Karpas-422 (cell line): ENCODE measurements at regions not wholly inside any gene's neighbourhood (a gene's known extent, or its start where the extent isn't known, plus 50 kb on each side); places are given as distances from the start of the nearest gene placed in this dataset.
"Not testable (repeated sequence)": the region's sequence is repeated elsewhere in the genome, so short reads cannot be mapped to it uniquely, and the experiment has no call there.

Experiments used
- DNase-seq: peaks from one replicate; pipeline ENCODE4 v3.0.0-alpha.2; 2015
- H2AFZ ChIP-seq: fragments of 200-600 bp; sonication (generic); 2 replicates; pipeline ENCODE4 v1.6.1; 2014; ENCODE audit warnings: antibody characterized with exemption, low read length, mixed read lengths
- H3K27ac ChIP-seq: fragments of 200-600 bp; sonication (generic); 2 replicates; pipeline ENCODE4 v1.5.1; 2014; ENCODE audit warnings: mild to moderate bottlenecking, low read length, moderate library complexity
- H3K27me3 ChIP-seq: fragments of 200-600 bp; sonication (generic); 2 replicates; pipeline ENCODE4 v1.6.1; 2014; ENCODE audit warnings: low read length, mixed read lengths
- H3K36me3 ChIP-seq: fragments of 200-600 bp; sonication (generic); 2 replicates; pipeline ENCODE4 v1.6.1; 2014; ENCODE audit warnings: low read length, mixed read lengths; ENCODE audit not compliant: insufficient read depth
- H3K4me1 ChIP-seq: fragments of 200-600 bp; sonication (generic); 2 replicates; pipeline ENCODE4 v1.6.1; 2014; ENCODE audit warnings: mild to moderate bottlenecking, low read length, mixed read lengths
- H3K4me2 ChIP-seq: fragments of 200-600 bp; sonication (generic); 2 replicates; pipeline ENCODE4 v1.6.1; 2014; ENCODE audit warnings: low read length, low read depth, mild to moderate bottlenecking; ENCODE audit not compliant: poor library complexity, severe bottlenecking
- H3K4me3 ChIP-seq: fragments of 200-600 bp; sonication (generic); 2 replicates; pipeline ENCODE4 v1.5.1; 2014; ENCODE audit warnings: mild to moderate bottlenecking, antibody characterized with exemption, low read length, mixed read lengths
- H3K79me2 ChIP-seq: fragments of 200-600 bp; sonication (generic); 2 replicates; pipeline ENCODE4 v1.6.1; 2014; ENCODE audit warnings: mild to moderate bottlenecking, low read length, mixed read lengths
- H3K9ac ChIP-seq: fragments of 200-600 bp; sonication (generic); 2 replicates; pipeline ENCODE4 v1.6.0; 2014; ENCODE audit warnings: low read length
- H3K9me2 ChIP-seq: fragments of 200-600 bp; sonication (generic), shearing (Covaris generic); replicated peaks from 2 replicates; pipeline ENCODE4 v1.6.0; 2014; ENCODE audit warnings: mild to moderate bottlenecking, low read length, moderate library complexity; ENCODE audit not compliant: insufficient read depth
- H3K9me3 ChIP-seq: fragments of 300-700, 200-600 bp; sonication (generic); 2 replicates; pipeline ENCODE4 v1.6.1; 2014; ENCODE audit warnings: low read length, mixed read lengths
- H4K20me1 ChIP-seq: fragments of 200-600 bp; sonication (generic); 2 replicates; pipeline ENCODE4 v1.6.1; 2014; ENCODE audit warnings: mild to moderate bottlenecking, antibody characterized with exemption, low read length, low read depth; ENCODE audit not compliant: insufficient read depth

DNA sequence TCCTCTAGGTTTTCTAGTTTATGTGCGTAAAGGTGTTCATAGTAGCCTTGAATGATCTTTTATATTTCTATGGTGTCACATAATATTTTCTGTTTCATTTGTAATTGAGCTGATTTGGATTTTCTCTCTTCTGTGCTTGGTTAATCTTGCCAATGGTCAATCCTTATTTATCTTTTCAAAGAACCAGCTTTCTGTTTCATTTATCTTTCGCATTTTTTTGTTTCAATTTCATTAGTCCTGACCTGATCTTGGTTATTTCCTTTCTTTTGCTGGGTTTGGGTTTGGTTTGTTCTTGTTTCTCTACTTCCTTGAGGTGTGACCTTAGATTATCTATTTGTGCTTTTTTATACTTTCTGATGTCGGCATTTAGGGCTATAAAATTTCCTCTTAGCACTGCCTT lies 304.4 kb upstream of the CHRM3 start:
- H3K27ac ChIP-seq, H3K9me2 ChIP-seq, H3K79me2 ChIP-seq, H3K4me3 ChIP-seq, H3K4me1 ChIP-seq, H3K4me2 ChIP-seq, H3K9ac ChIP-seq, H3K27me3 ChIP-seq, DNase-seq, H2AFZ ChIP-seq, H3K36me3 ChIP-seq, H4K20me1 ChIP-seq: not testable (repeated sequence)
- H3K9me3 ChIP-seq, result peaks cover 18% of the 10 kb centered on the region

DNA sequence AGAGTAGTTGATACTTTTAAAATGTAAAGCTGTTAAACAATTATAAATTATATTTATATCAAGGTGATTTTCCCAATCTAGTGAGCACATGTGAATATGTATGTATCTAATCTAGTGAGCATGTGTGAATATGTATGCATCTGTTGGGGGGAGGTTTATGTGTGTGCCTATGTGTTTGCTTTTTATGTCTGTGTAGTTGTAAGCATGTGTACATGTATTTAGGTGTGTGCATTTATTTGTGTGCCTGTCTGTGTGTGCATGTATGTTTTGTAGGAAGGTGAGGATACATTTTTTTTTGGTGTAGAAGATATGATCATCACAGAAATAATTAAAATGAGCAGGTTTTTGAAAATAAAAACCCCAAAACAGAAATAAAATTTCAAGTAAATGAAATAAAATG lies 318.9 kb upstream of the CHRM3 start:
- no peaks in the 10 kb centered on the region for H3K4me1 ChIP-seq
- H3K9me2 ChIP-seq, result no peaks in the 10 kb centered on the region
- H2AFZ ChIP-seq, result no peak overlapping the region
- H3K9me3 ChIP-seq, result peaks cover 44% of the 10 kb centered on the region
- no peak for DNase-seq
- H3K79me2 ChIP-seq, result no peaks in the 10 kb centered on the region
- H3K27ac ChIP-seq, result no peak overlapping the region
- no peaks in the 10 kb centered on the region for H3K27me3 ChIP-seq
- H3K36me3 ChIP-seq, result no peaks in the 10 kb centered on the region
- H3K4me2 ChIP-seq, result no peak overlapping the region
- no peak overlapping the region for H3K9ac ChIP-seq
- H4K20me1 ChIP-seq, result no peaks in the 10 kb centered on the region
- H3K4me3 ChIP-seq, result no peak overlapping the region

DNA sequence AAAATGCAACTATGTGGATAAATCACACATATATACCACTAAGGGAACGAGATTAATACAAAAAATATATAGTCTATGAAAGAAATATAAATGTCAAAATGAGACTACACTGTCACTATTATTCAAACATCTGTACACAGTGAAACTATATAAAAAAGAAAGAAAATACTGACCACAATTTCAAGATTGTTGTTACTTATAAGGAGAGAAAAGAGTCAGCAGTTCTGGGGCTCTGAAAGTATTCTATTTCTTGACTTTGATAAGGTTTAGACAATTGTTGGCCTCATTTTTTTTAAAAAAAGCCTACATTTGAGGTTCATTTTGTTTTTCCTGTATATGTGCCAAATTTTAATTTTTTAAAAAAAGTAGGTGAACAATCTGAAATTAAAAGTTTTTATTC lies 319.3 kb upstream of the CHRM3 start:
- H2AFZ ChIP-seq, result no peak overlapping the region
- no peaks in the 10 kb centered on the region for H3K9me2 ChIP-seq
- H3K27me3 ChIP-seq, result no peaks in the 10 kb centered on the region
- H3K36me3 ChIP-seq, result no peaks in the 10 kb centered on the region
- DNase-seq, result no peak
- H3K4me2 ChIP-seq, result no peak overlapping the region
- no peak overlapping the region for H3K9ac ChIP-seq
- no peak overlapping the region for H3K27ac ChIP-seq
- H3K9me3 ChIP-seq, result peaks cover 41% of the 10 kb centered on the region
- H3K4me1 ChIP-seq, result no peaks in the 10 kb centered on the region
- H3K4me3 ChIP-seq, result no peak overlapping the region
- H3K79me2 ChIP-seq, result no peaks in the 10 kb centered on the region
- no peaks in the 10 kb centered on the region for H4K20me1 ChIP-seq

GRCh38 chr1:239061770-239062169 lies 324.6 kb upstream of the CHRM3 start:
- H3K4me2 ChIP-seq, result no peak overlapping the region
- H3K9me3 ChIP-seq, result peaks cover 17% of the 10 kb centered on the region
- H4K20me1 ChIP-seq, result no peaks in the 10 kb centered on the region
- H3K9ac ChIP-seq, result no peak overlapping the region
- H3K27ac ChIP-seq, result no peak overlapping the region
- H3K79me2 ChIP-seq, result no peaks in the 10 kb centered on the region
- H2AFZ ChIP-seq, result no peak overlapping the region
- H3K9me2 ChIP-seq, result no peaks in the 10 kb centered on the region
- no peaks in the 10 kb centered on the region for H3K27me3 ChIP-seq
- H3K4me1 ChIP-seq, result no peaks in the 10 kb centered on the region
- no peak overlapping the region for H3K4me3 ChIP-seq
- no peak for DNase-seq
- no peaks in the 10 kb centered on the region for H3K36me3 ChIP-seq

- Histone ChIP-seq H3K36me3 (no peaks in the 10 kb centered on the region), H3K4me2 (no peak overlapping the region), H3K79me2 (no peaks in the 10 kb centered on the region), H3K4me1 (no peaks in the 10 kb centered on the region), H2AFZ (no peak overlapping the region), H3K9ac (no peak overlapping the region), H3K4me3 (no peak overlapping the region), H3K27me3 (no peaks in the 10 kb centered on the region), H3K9me3 (peaks cover 11% of the 10 kb centered on the region), H3K9me2 (no peaks in the 10 kb centered on the region), H4K20me1 (no peaks in the 10 kb centered on the region), H3K27ac (no peak overlapping the region)
- DNase-seq, result no peak
Measured at GRCh38 chr1:239058190-239058589, 328.2 kb upstream of the CHRM3 start.

DNA sequence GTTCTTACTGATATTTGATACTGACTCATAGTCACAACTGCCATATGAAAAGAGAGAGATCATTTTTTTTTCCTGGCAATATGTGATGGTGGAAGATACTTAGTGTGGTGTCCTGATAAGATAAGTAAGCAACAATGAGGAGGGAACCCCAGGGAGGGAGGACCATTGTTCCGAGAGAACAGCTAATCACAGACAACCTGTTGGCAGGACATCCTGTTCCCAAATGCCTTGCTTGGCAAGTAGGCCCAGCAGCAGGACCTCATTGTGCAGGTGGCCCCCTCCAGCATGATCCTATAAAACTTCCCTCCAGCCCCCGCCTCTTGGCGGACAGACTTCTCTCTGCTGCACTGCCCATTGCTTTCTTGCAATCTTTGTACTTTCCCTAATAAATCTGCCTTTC lies 329.4 kb upstream of the CHRM3 start:
- Histone ChIP-seq H3K27me3 (no peaks in the 10 kb centered on the region), H3K9me3 (peaks cover 10% of the 10 kb centered on the region), H3K36me3 (no peaks in the 10 kb centered on the region), H3K9me2 (no peaks in the 10 kb centered on the region), H3K4me1 (no peaks in the 10 kb centered on the region), H3K4me3 (no peak overlapping the region), H4K20me1 (no peaks in the 10 kb centered on the region), H3K27ac (no peak overlapping the region), H3K79me2 (no peaks in the 10 kb centered on the region), H2AFZ (no peak overlapping the region), H3K4me2 (no peak overlapping the region), H3K9ac (no peak overlapping the region)
- no peak for DNase-seq

GRCh38 chr1:239053279-239053678 lies 333.1 kb upstream of the CHRM3 start:
- H3K9ac ChIP-seq, result no peak overlapping the region
- H3K4me1 ChIP-seq, result no peaks in the 10 kb centered on the region
- H3K36me3 ChIP-seq, result no peaks in the 10 kb centered on the region
- H3K4me3 ChIP-seq, result no peak overlapping the region
- DNase-seq, result no peak
- no peaks in the 10 kb centered on the region for H3K27me3 ChIP-seq
- H3K27ac ChIP-seq, result no peak overlapping the region
- H3K4me2 ChIP-seq, result no peak overlapping the region
- H3K9me3 ChIP-seq, result peaks cover 17% of the 10 kb centered on the region; the same call in 1 of the 2 replicates
- H4K20me1 ChIP-seq, result no peaks in the 10 kb centered on the region
- no peaks in the 10 kb centered on the region for H3K79me2 ChIP-seq
- H2AFZ ChIP-seq, result no peak overlapping the region
- no peaks in the 10 kb centered on the region for H3K9me2 ChIP-seq

DNA sequence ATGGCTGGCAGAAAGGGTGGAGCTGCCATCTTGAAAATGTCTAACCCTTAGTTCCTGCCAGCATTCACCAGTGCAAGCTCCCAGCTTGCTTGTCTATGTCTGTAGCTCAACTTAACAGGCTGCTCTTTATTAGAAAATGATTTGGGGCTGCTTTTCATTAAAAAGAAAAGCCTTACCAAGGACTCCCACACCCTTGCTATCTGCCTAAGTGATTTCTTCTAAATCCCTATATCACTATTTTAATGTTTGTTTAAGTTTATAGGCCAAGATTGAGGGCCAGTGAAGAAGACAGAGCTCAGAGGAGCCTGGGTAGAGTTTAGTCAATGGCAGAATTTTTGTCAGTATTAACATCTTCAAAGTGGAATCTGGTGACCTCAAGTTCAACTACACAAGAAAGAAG lies 336.8 kb upstream of the CHRM3 start:
- H3K4me1 ChIP-seq, result no peaks in the 10 kb centered on the region
- no peak for DNase-seq
- no peaks in the 10 kb centered on the region for H3K27me3 ChIP-seq
- no peaks in the 10 kb centered on the region for H3K9me2 ChIP-seq
- H4K20me1 ChIP-seq, result no peaks in the 10 kb centered on the region
- no peak overlapping the region for H3K27ac ChIP-seq
- no peaks in the 10 kb centered on the region for H3K36me3 ChIP-seq
- no peak overlapping the region for H3K4me3 ChIP-seq
- no peak overlapping the region for H3K4me2 ChIP-seq
- no peaks in the 10 kb centered on the region for H3K79me2 ChIP-seq
- H3K9me3 ChIP-seq, result peaks cover 18% of the 10 kb centered on the region; the same call in 1 of the 2 replicates
- no peak overlapping the region for H2AFZ ChIP-seq
- no peak overlapping the region for H3K9ac ChIP-seq

GRCh38 chr1:239044829-239045228 lies 341.5 kb upstream of the CHRM3 start:
- H3K27ac ChIP-seq, result no peak overlapping the region
- H3K27me3 ChIP-seq, result no peaks in the 10 kb centered on the region
- no peak overlapping the region for H3K4me3 ChIP-seq
- H3K36me3 ChIP-seq, result no peaks in the 10 kb centered on the region
- no peaks in the 10 kb centered on the region for H3K79me2 ChIP-seq
- no peak for DNase-seq
- no peak overlapping the region for H2AFZ ChIP-seq
- H3K4me2 ChIP-seq, result no peak overlapping the region
- no peaks in the 10 kb centered on the region for H3K4me1 ChIP-seq
- no peaks in the 10 kb centered on the region for H4K20me1 ChIP-seq
- H3K9me2 ChIP-seq, result no peaks in the 10 kb centered on the region
- no peak overlapping the region for H3K9ac ChIP-seq
- peaks cover 12% of the 10 kb centered on the region; the same call in 1 of the 2 replicates for H3K9me3 ChIP-seq
